NCI-H1417 (cell line): ENCODE measurements at regions not wholly inside any gene's neighbourhood (a gene's known extent, or its start where the extent isn't known, plus 50 kb on each side); places are given as distances from the start of the nearest gene placed in this dataset.

Experiments used
- DNase-seq, 3 experiments: peaks; one replicate each; lab custom pipeline; 2025; lab: John Stamatoyannopoulos, UW

GRCh38 chr2:156845806-156846558, 409.8 kb downstream of the GPD2 start:
- no peak for DNase-seq

GRCh38 chr2:156852210-156852609, 405.3 kb upstream of the GALNT5 start:
- DNase-seq = peak in 1 of 3 experiments; percentile 13

GRCh38 chr2:156852681-156853080, 404.8 kb upstream of the GALNT5 start:
- DNase-seq = peak in 1 of 3 experiments; percentile 15

- peak in 1 of 3 experiments; percentile 5 for DNase-seq
Measured at GRCh38 chr2:156864325-156864724, 393.2 kb upstream of the GALNT5 start.

DNA sequence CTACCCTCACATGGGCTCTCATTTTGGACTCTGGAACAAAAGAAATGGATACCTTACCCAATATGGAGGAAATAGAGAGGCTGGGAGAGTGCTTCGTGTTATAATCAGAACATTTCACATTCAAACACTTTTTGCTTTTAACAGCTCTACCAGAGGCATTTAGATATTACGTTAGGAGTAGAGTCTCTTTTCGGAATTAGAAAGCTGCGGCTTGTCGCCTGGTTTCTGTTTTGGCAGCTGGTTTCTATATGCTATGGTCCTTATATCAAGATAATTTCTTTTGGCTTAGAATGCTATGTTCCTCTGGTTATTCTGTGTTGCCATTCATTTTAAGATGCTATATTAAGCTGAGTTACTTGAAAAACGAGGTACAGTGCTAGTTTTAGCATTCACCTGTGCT, 392.8 kb upstream of the GALNT5 start:
- no peak for DNase-seq

DNA sequence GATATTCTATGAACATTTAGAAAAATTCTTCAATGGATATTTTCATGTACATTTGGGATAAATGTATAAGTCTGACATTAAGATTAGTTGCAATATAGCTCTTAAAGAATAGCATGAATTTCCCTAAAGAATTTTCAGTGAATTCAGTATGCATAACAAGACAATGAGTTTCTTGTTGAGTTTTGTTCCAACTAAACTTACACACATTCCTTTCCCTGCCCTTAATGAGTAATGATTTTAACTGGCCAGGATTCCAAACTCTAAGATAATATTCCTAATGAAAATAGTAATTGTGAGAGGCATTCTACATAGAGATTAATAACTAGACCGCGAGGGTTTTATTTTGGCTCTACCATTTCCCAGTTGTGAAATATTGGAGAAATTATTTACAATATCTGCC, 390.3 kb upstream of the GALNT5 start:
- no peak for DNase-seq

DNA sequence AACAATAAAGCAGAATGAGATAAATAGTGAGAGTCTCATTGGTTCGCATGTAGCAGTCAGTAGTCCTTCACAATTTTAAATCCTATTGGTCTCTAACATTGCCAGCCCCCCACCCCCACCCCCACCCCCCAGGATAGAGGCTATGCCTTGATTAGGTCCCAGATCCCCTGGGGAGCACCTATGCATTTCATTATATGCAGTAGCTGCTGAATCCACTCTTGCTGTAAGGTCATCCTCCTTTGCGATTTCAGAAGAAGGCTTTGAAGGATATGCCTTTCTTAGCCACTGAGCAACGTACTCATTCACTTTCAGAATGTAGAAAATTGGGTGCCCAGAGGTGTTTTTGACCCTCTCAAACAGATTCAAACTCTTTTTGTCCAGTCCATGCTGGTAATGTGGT, 382.8 kb upstream of the GALNT5 start:
- DNase-seq = no peak

- DNase-seq = no peak
Measured at GRCh38 chr2:156883804-156884203, 373.7 kb upstream of the GALNT5 start.

DNA sequence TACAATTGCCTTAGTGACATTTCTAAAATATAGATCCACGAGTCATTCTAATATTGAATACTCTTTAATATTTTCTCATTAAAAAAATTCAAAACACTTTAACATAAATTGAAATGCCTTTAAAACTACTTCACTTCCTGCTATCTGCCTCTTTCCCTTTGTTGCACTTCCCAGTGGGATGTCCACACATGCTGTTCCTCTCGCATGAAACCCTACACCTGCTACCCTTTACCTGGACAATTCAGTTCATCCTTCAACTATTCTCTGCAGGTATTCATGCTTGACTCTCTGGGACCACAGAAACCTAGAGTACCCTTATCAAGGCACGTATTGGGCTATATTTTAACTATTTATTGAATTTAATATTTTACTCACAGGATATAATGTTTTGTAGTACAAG, 373.3 kb upstream of the GALNT5 start:
- no peak for DNase-seq

- DNase-seq = peak in 2 of 3 experiments; percentile 6 to 17
Measured at GRCh38 chr2:156890529-156891148, 366.9 kb upstream of the GALNT5 start.

DNA sequence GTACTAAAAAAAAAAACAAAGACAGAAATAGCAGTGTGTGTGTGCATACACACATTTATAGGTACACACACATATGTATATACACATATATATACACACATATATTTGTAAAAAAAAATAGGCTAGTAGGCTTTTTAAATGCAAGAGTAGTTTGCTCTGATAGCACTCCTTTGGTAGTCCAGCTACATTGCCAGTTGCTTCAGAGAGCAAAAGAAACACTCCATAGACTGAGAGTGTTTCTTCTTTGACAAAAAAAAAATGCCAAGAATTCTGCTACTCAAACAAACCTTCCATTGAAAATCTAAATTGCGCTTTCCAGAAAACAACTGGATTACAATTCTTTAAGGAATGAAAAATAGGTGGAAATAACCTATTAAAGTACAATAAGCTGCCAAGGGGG, 365.9 kb upstream of the GALNT5 start:
- peak in 1 of 3 experiments; percentile 0 for DNase-seq

DNA sequence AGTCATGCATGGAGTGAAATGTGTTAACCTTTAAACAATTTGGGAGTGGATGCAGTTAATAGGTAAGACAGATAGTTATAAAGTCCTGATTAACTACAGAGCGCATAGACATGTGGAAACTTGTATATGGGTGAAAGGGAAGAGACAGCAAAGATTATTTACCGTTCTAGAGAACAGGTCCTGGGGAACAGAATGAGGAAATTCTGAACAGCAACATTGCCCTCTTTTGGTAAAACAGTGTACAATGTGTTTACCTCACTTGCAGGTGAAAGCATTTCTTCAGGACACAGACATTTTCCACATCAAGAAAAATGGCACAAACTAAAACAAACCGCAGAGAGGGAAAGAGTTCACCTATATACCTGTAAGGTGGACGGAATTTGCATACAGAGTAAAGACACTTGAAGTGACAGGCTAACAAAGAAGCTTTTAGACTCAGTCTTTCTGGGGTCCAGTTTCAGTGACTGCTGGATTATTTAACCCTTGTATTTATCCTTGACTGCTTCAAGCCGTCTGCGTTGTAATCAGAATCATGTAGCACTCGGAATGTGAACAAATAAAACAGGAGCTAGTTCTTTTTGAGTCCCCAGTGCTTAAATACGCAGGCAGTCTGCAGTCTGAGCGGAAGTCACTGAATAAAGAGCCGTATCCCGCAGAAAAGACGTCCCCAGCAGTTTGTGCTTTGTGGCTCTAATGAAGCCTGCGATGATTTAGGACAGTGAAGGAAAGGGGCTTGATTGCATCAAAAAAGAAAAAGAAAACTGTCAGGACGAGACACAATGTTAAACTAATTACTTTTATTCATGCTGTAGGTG, 364.8 kb upstream of the GALNT5 start:
- peak; percentile 13 to 64 (median 57) for DNase-seq

DNA sequence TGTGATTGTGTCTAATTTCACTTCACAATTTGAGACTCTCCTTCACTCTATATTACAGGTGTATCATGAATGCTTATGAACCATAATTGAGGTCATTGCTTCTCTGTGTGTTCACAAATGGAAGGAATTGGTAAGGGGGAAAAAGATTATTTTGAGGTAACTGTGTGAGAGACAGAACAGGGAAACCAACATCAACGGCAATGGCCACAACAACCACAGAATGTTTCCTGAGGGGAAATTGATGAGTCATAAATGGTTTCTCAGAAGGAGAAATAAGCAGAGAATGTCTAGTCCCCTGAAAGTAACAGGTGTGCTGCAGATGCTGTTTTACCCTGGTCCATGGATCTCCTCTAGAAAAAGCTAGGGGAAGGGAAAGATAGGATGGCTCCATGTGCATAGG, 361.2 kb upstream of the GALNT5 start:
- DNase-seq = no peak

DNA sequence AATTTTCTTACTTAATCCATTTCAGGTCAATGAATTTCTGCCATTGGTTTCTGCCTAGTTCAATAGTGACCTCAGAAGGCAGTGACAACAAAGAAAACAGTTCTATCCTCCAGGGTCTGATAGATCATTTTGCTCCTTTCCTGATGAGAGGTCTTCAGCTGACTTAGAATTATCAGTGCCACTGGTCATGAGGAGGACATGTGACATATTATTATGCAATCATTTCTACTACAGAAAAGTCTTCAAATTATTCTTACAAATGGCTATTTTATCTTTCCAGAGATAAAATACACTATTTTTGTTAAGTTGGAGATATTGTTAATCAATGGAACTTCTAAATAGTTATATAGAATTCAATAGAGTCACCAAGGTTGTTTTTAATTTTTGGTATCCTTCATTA, 360.0 kb upstream of the GALNT5 start:
- DNase-seq = no peak

DNA sequence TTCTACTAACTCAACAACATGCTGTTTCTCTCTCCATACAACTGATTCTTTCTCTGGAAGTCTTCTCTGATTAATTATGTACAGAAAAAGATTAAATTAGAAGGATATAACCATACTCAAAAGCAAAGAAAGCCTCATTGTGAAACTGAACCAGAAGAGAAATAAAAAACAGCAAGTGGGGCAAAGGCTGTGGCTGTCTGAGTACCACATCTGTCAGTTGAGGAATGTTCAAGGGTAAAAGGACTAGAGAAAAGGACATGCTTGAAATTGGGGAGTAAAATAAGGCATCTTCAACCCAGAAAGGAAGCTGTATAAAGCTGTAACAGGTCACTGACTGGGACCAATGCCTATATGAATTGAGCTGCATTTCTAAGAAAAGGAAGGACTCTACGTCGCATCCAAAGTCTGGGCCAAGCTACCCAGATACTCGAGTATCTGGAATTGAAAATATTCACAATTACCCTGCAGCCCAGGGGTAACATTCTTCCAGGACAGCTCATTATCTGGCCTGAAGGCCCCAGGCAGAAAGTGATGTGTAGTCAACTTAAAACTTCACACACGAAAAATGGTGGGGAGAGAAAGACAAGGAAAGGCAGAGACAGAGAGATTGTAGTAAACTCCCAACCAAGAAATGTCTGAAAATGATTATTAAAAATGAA, 356.0 kb upstream of the GALNT5 start:
- no peak for DNase-seq

DNA sequence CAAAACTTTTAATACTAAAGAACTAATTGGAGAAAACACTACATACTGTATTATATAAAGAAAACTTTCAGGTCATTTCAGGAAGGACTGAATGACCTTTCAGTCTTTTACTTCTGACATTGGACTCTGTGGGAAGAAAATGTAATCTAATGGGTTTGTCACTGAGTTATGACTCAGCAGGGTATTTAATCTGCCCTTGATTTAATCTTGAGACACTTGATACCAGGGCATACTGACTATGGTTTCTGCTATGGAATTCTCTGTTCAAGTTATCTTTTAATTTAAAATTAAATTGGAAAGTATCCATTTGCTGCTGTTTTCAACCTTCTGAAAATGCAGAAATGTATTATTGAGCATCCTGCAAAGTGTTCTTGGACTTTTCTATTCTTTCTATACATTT, 354.2 kb upstream of the GALNT5 start:
- DNase-seq = no peak

- DNase-seq = no peak
Measured at GRCh38 chr2:156907806-156908205, 349.7 kb upstream of the GALNT5 start.

DNA sequence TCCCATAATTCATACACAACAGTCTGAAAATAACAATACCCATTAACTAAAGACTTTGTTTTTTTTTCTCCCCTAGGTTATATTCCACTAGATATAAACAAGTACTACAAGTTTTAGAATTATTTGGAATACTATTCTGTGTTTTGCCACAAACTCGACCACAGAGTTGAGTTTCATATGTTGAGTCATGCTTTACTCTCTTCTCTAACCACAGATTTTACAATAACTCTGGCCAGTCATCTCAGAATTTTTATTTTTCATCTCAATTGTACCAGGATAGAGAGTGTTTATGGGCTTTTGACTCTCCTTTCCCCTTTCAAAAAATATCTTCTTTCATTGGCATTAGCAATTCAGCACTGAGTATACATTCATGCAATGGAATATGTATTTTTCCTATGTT, 348.7 kb upstream of the GALNT5 start:
- no peak for DNase-seq

GRCh38 chr2:156909983-156910382, 347.5 kb upstream of the GALNT5 start:
- DNase-seq = no peak

- no peak for DNase-seq
Measured at GRCh38 chr2:156915332-156915731, 342.2 kb upstream of the GALNT5 start.

DNA sequence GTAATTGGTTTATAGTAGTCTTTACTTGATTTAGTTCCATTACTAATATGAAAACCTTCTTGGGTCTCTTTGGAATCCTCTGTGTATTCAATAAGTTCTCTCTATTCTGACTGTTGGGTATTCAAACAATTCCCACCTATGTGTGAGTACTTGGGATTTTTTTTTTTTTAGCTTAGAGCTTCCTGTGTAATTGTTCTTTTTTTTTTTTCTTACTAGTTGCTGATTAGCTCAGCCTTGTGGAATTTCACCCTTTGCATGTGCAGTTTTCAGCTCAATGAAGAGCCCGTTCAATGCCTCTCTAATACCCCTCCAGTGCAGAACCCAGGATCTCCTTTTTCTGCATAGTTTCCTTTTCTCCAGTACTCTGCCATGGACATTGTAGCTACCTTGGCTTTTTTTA, 339.1 kb upstream of the GALNT5 start:
- DNase-seq = no peak

- no peak for DNase-seq
Measured at GRCh38 chr2:156930423-156930822, 327.1 kb upstream of the GALNT5 start.
